IMR-90 (cell line): ENCODE measurements at regions not wholly inside any gene's neighbourhood (a gene's known extent, or its start where the extent isn't known, plus 50 kb on each side); places are given as distances from the start of the nearest gene placed in this dataset.

Experiments
- ATAC-seq: fragments of 200-7000 bp; cut with Tn5 transposase; 2 replicates; pipeline ENCODE4 v1.9.1; 2020; ENCODE audit warnings: low read depth, mild to moderate bottlenecking, moderate library complexity
- BruUV-seq: library from RNA; stranded (reverse); fragments of 400-500 nt; replicated peaks from 2 replicates; lab custom pipeline; 2021; lab: Mats Ljungman, UMichigan
- CTCF ChIA-PET: fragments of 300-600 bp; formaldehyde crosslinking; extraction: SDS; loops from one replicate; lab custom pipeline; 2021; ENCODE audit warnings: antibody characterized with exemption; lab: Yijun Ruan, JAX
- POLR2A ChIA-PET: fragments of 300-600 bp; sonication (Branson Sonifier 250); formaldehyde crosslinking; loops from one replicate; lab custom pipeline; 2022; ENCODE audit warnings: antibody characterized with exemption; ENCODE audit not compliant: unreplicated experiment; lab: Charles Lee
- DNase-seq: peaks from one replicate; pipeline ENCODE4 v3.0.0; 2013
- H2AFZ ChIP-seq: replicated peaks from 2 replicates; pipeline ENCODE3; 2013; ENCODE audit warnings: low read length, mild to moderate bottlenecking; ENCODE audit not compliant: poor library complexity
- H2AK5ac ChIP-seq: 2 replicates; pipeline ENCODE4 v1.6.1; 2013; ENCODE audit warnings: low read depth, low read length, inconsistent platforms
- H2AK9ac ChIP-seq: replicated peaks from 2 replicates; pipeline ENCODE3; 2013; ENCODE audit warnings: mild to moderate bottlenecking, low read depth, low read length, moderate library complexity; ENCODE audit not compliant: poor library complexity
- H2BK120ac ChIP-seq: 2 replicates; pipeline ENCODE4 v1.6.1; 2013; ENCODE audit warnings: low read depth, low read length, inconsistent platforms
- H2BK15ac ChIP-seq: 3 replicates; pipeline ENCODE4 v1.6.1; 2013; ENCODE audit warnings: low read depth, low read length, inconsistent platforms
- H2BK20ac ChIP-seq: 2 replicates; pipeline ENCODE4 v1.6.1; 2013; ENCODE audit warnings: low read depth, mild to moderate bottlenecking, inconsistent platforms, low read length, moderate library complexity
- H2BK5ac ChIP-seq: 2 replicates; pipeline ENCODE4 v1.6.1; 2013; ENCODE audit warnings: mild to moderate bottlenecking, low read depth, low read length, inconsistent platforms; ENCODE audit not compliant: poor library complexity, severe bottlenecking
- H3K14ac ChIP-seq: replicated peaks from 2 replicates; pipeline ENCODE4 v1.6.1; 2013; ENCODE audit warnings: low read depth, low read length, inconsistent platforms
- H3K18ac ChIP-seq: 2 replicates; pipeline ENCODE4 v1.6.1; 2013; ENCODE audit warnings: low read depth, low read length, control low read depth
- H3K23ac ChIP-seq: 2 replicates; pipeline ENCODE4 v1.6.1; 2013; ENCODE audit warnings: low read depth, low read length, inconsistent platforms
- H3K27ac ChIP-seq: 2 replicates; pipeline ENCODE4 v1.5.1; 2013; ENCODE audit warnings: mild to moderate bottlenecking, control low read depth, low read length; ENCODE audit not compliant: insufficient read depth
- H3K27me3 ChIP-seq: 2 replicates; pipeline ENCODE4 v1.6.1; 2013; ENCODE audit warnings: low read length; ENCODE audit not compliant: control insufficient read depth, insufficient read depth
- H3K36me3 ChIP-seq: 2 replicates; pipeline ENCODE4 v1.6.1; 2013; ENCODE audit warnings: low read length, mixed read lengths; ENCODE audit not compliant: control insufficient read depth, insufficient read depth
- H3K4ac ChIP-seq: 2 replicates; pipeline ENCODE4 v1.6.1; 2013; ENCODE audit warnings: low read depth, low read length, inconsistent platforms
- H3K4me1 ChIP-seq: 2 replicates; pipeline ENCODE4 v1.6.1; 2013; ENCODE audit warnings: low read length, mixed read lengths; ENCODE audit not compliant: control insufficient read depth, insufficient read depth
- H3K4me2 ChIP-seq: 2 replicates; pipeline ENCODE4 v1.6.1; 2013; ENCODE audit warnings: low read depth, mild to moderate bottlenecking, control low read depth, low read length, moderate library complexity
- H3K4me3 ChIP-seq: 2 replicates; pipeline ENCODE4 v1.5.1; 2013; ENCODE audit warnings: low read depth, mild to moderate bottlenecking, control low read depth, low read length, moderate library complexity; ENCODE audit not compliant: insufficient read depth
- H3K56ac ChIP-seq: 2 replicates; pipeline ENCODE4 v1.6.1; 2013; ENCODE audit warnings: low read length, inconsistent platforms; ENCODE audit not compliant: insufficient read depth; ENCODE audit errors: extremely low read depth
- H3K79me1 ChIP-seq, 2 experiments: 2 replicates each; pipeline ENCODE4 v1.6.1; 2013; ENCODE audit warnings: low read length in 2 of 2, inconsistent platforms in 1 of 2, low read depth in 1 of 2
- H3K9ac ChIP-seq: 2 replicates; pipeline ENCODE4 v1.6.1; 2013; ENCODE audit warnings: low read depth, low read length, control low read depth
- H3K9me1 ChIP-seq: 2 replicates; pipeline ENCODE4 v1.6.1; 2013; ENCODE audit warnings: low read length, inconsistent platforms; ENCODE audit not compliant: insufficient read depth
- H3K9me3 ChIP-seq: 2 replicates; pipeline ENCODE4 v1.6.1; 2013; ENCODE audit warnings: low read length; ENCODE audit not compliant: control insufficient read depth, insufficient read depth
- H4K20me1 ChIP-seq: 2 replicates; pipeline ENCODE4 v1.6.1; 2013; ENCODE audit warnings: low read length, inconsistent platforms; ENCODE audit not compliant: insufficient read depth
- H4K5ac ChIP-seq: 2 replicates; pipeline ENCODE4 v1.6.1; 2013; ENCODE audit warnings: mild to moderate bottlenecking, low read depth, low read length, control low read depth
- H4K8ac ChIP-seq, 2 experiments: 2 replicates each; pipeline ENCODE4 v1.6.1; 2013; ENCODE audit warnings: low read depth in 2 of 2, low read length in 2 of 2, control low read depth in 1 of 2, inconsistent platforms in 1 of 2
- H4K91ac ChIP-seq: 2 replicates; pipeline ENCODE4 v1.6.1; 2013; ENCODE audit warnings: low read depth, low read length, inconsistent platforms; ENCODE audit not compliant: insufficient read depth
- RCOR1 ChIP-seq: IDR thresholded peaks from 2 replicates; pipeline ENCODE4 v1.6.1; 2012; ENCODE audit warnings: mild to moderate bottlenecking, low read length, improper control_type of control experiment; ENCODE audit not compliant: insufficient replicate concordance
- RFX5 ChIP-seq: IDR thresholded peaks from 2 replicates; pipeline ENCODE4 v1.8.0; 2012; ENCODE audit warnings: low read depth, mild to moderate bottlenecking, low read length, moderate library complexity
- WGBS, 2 experiments: methylation state at CpG; one replicate each; pipeline versions ENCODE4 v1.1.5 to v1.1.7; 2013; ENCODE audit warnings: missing lambda C conversion rate in 2 of 2; ENCODE audit not compliant: insufficient read length in 1 of 2; ENCODE audit errors: extremely low coverage in 2 of 2; 5-methylcytosine and 5-hydroxymethylcytosine counted together
- dilution Hi-C: fragments of 300-500 bp; cut with HindIII; formaldehyde crosslinking; loops from one replicate; pipeline ENCODE4 v1.14.3; 2018; ENCODE audit warnings: low sequenced_read_pairs; ENCODE audit not compliant: unreplicated experiment
- in situ Hi-C: fragments of 300-500 bp; cut with MboI; formaldehyde crosslinking; loops from 3 replicates; pipeline ENCODE4 v1.14.3; 2019; ENCODE audit warnings: low sequenced_read_pairs, inconsistent platforms, mixed read lengths
- intact Hi-C: fragments of 100-400 bp; cut with micrococcal nuclease; formaldehyde crosslinking; loops from 2 replicates; pipeline ENCODE4 v1.10.0; 2022

DNA sequence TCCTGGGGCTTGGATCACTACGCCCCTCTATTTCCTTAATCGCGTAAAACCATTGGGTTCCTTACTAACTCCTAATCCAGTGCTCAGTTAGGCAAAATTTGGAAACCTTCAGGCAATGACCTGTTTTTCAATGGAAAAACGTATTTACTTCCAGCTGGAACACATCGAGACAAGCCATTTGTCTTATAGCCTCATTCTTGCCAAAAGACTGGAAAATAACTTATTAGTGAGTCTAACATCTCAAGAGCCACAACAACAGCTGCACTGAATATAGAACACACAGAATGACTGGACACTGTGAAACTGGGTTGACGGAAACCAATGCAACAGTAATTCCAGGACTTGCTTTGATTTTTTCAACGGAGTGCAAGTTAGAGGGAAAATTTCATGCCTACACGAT, 125.2 kb upstream of the MAP3K7 start:
- H3K18ac ChIP-seq: no peak overlapping the region
- no peak overlapping the region for H3K56ac ChIP-seq
- BruUV-seq: no TSS peak
- H2BK5ac ChIP-seq: no peak overlapping the region
- ATAC-seq (no peak), DNase-seq (no peak)
- H4K8ac ChIP-seq: no peak overlapping the region
- 33% methylated on average over 1 of the region's 8 CpGs; no CpG with 5 or more reads in 1 of the 2 experiments for WGBS, 2 experiments
- no peak overlapping the region for H3K4me3 ChIP-seq
- no peak overlapping the region for H3K4ac ChIP-seq
- ChIA-PET CTCF (no interaction called here), POLR2A (no interaction called here)
- H3K9me1 ChIP-seq: no peaks in the 10 kb centered on the region
- H2BK20ac ChIP-seq: no peak overlapping the region
- no peaks in the 10 kb centered on the region for H3K4me1 ChIP-seq
- in situ Hi-C loops (no loop called here), intact Hi-C loops (no loop called here), dilution Hi-C loops (no loop called here)
- H2AFZ ChIP-seq: no peak overlapping the region
- no peak overlapping the region for H3K27ac ChIP-seq
- no peaks in the 10 kb centered on the region for H3K36me3 ChIP-seq
- no peak overlapping the region for H3K14ac ChIP-seq
- H3K79me1 ChIP-seq: no peaks in the 10 kb centered on the region
- no peak overlapping the region for H2BK15ac ChIP-seq
- no peak for TF ChIP-seq RFX5
- TF ChIP-seq RCOR1: no peak
- no peaks in the 10 kb centered on the region for H3K9me3 ChIP-seq
- H2BK120ac ChIP-seq: no peak overlapping the region
- H3K9ac ChIP-seq: no peak overlapping the region
- H4K5ac ChIP-seq: no peak overlapping the region
- H4K91ac ChIP-seq: no peak overlapping the region
- H3K27me3 ChIP-seq: no peaks in the 10 kb centered on the region; the same call in 1 of the 2 replicates
- H2AK5ac ChIP-seq: no peak overlapping the region
- no peak overlapping the region for H2AK9ac ChIP-seq
- no peaks in the 10 kb centered on the region for H4K20me1 ChIP-seq
- no peak overlapping the region for H3K4me2 ChIP-seq
- H3K23ac ChIP-seq: no peak overlapping the region
